ENCODE measurements at regions not wholly inside any gene's neighbourhood (a gene's known extent, or its start where the extent isn't known, plus 50 kb on each side); places are given as distances from the start of the nearest gene placed in this dataset.

DNA sequence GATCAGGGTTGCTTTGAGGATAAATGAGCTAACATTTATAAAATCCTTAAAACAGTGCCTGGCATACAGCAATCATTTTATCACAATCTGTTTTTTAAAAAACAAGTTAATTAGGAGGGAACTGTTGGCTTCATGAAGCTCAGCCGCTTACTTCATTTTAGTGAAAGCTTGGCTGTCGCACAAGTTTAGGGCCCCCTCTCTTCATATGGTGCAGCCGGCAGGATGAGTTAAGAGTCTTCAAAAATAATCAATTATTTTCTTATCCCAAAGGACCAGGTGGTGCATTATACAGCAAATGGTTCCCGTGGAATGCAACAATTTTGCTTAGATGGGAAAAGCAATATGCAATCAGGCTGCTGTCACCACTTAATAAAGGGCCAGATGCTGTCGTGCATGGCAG is 57.4 kb upstream of the PROKR2 start:
- DNase-seq (ENCODE audit: low spot score): no peak
- no peaks in the 10 kb centered on the region for H3K4me1 ChIP-seq (ENCODE audit: control insufficient read depth in 2 of 2, insufficient read depth in 1 of 2, low read depth in 1 of 2, low read length in 2 of 2)
- no peaks in the 10 kb centered on the region for H3K79me1 ChIP-seq (ENCODE audit: low read depth, low read length)
- no peak overlapping the region for H2BK120ac ChIP-seq (ENCODE audit: low read depth, low read length)
- no peak overlapping the region for H3K9ac ChIP-seq (ENCODE audit: low read depth, low read length, poor library complexity)
- H4K91ac ChIP-seq (ENCODE audit: low read depth, low read length, poor library complexity): no peak overlapping the region
- no peak overlapping the region for H2BK5ac ChIP-seq (ENCODE audit: low read length)
- no peaks in the 10 kb centered on the region for H3K36me3 ChIP-seq (replicated peaks in 1 of 2; ENCODE audit: control insufficient read depth in 2 of 2, insufficient read depth in 2 of 2, low read length in 2 of 2)
- H3K4me3 ChIP-seq (ENCODE audit: low read length in 2 of 2): no peak overlapping the region
- H4K8ac ChIP-seq (ENCODE audit: low read depth, low read length): no peak overlapping the region
- no peak overlapping the region for H3K4ac ChIP-seq (ENCODE audit: low read length)
- no CpG with 5 or more reads among the region's 5 CpGs for WGBS, 2 donors (ENCODE audit: extremely low coverage in 2 of 2, insufficient read length in 2 of 2, insufficient replicate concordance in 1 of 2)
- no peak overlapping the region for H2AK5ac ChIP-seq (ENCODE audit: low read depth, low read length)
- peaks cover 0 to 6% (median 0%) of the 10 kb centered on the region in 3 experiments for H3K27me3 ChIP-seq (ENCODE audit: control insufficient read depth in 3 of 3, insufficient read depth in 3 of 3, low read depth in 1 of 3, low read length in 3 of 3)
- no peak overlapping the region for H3K27ac ChIP-seq (replicated peaks; ENCODE audit: low read length)
- no peak overlapping the region for H2BK12ac ChIP-seq (ENCODE audit: low read length)
- H2BK15ac ChIP-seq (ENCODE audit: low read length): no peak overlapping the region
- no peak overlapping the region for H3K23ac ChIP-seq (ENCODE audit: low read depth, low read length, poor library complexity)
- H3K9me3 ChIP-seq (replicated peaks in 1 of 2; ENCODE audit: control insufficient read depth in 2 of 2, insufficient read depth in 1 of 2, low read depth in 1 of 2, low read length in 2 of 2): no peaks in the 10 kb centered on the region
- no peak overlapping the region for H3K18ac ChIP-seq (ENCODE audit: low read length)
- H3K14ac ChIP-seq (ENCODE audit: low read length): no peak overlapping the region
- H3K4me2 ChIP-seq (ENCODE audit: insufficient read depth, low read length, poor library complexity, severe bottlenecking): no peak overlapping the region
- no peak overlapping the region for H2AFZ ChIP-seq (ENCODE audit: low read length)

DNA sequence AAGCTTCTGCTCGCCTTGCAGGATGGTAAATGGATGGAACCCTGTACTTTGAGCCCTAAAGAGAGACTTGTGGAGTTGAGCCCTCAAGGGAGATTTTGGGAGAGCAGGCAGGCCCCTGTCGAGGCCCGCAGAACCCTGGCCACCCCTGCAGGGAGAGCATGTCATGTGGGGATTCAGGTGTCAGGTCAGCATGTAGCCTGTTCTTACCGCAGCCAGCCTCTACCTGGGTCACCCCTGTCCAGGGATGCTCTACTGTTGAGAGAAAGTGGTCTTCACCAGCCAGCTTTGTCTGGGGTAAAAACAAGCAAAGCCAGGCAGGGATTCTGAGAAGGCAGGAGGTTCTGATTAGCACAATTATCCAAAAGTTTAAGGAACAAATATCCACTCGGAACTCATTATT is 55.6 kb upstream of the PROKR2 start:
- no peak overlapping the region for H2BK15ac ChIP-seq (ENCODE audit: low read length)

DNA sequence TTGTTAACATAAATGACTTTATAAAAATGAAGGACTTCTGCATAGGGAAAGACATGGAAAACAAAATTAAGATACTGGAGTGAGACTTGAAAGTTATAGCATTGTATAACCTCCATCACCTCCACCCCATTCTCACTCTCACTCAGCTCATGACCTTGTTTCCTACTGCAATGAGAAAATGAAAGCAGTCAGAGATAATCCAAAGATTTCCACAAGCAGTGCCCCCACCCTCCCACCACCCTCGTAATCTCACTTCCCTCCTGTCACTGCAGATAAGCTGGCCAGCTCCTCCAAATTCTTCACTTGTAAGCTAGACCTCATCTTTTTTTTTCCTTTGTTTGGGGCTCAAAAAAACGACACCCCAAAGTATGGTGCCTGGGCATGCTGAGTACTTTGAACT is 52.9 kb upstream of the PROKR2 start:
- H4K8ac ChIP-seq (ENCODE audit: low read depth, low read length): no peak overlapping the region
- H3K36me3 ChIP-seq (replicated peaks in 1 of 2; ENCODE audit: control insufficient read depth in 2 of 2, insufficient read depth in 2 of 2, low read length in 2 of 2): no peaks in the 10 kb centered on the region
- H3K23ac ChIP-seq (ENCODE audit: low read depth, low read length, poor library complexity): no peak overlapping the region
- H3K27me3 ChIP-seq (ENCODE audit: control insufficient read depth in 3 of 3, insufficient read depth in 3 of 3, low read depth in 1 of 3, low read length in 3 of 3): peaks cover 0 to 6% (median 0%) of the 10 kb centered on the region in 3 experiments
- H2AFZ ChIP-seq (ENCODE audit: low read length): no peak overlapping the region
- no peak overlapping the region for H3K4me2 ChIP-seq (ENCODE audit: insufficient read depth, low read length, poor library complexity, severe bottlenecking)
- H3K9me3 ChIP-seq (replicated peaks in 1 of 2; ENCODE audit: control insufficient read depth in 2 of 2, insufficient read depth in 1 of 2, low read depth in 1 of 2, low read length in 2 of 2): peaks cover 0 to 4% of the 10 kb centered on the region in 2 donors
- no peak overlapping the region for H3K9ac ChIP-seq (ENCODE audit: low read depth, low read length, poor library complexity)
- no peak overlapping the region for H3K14ac ChIP-seq (ENCODE audit: low read length)
- no peak overlapping the region for H3K4me3 ChIP-seq (ENCODE audit: low read length in 2 of 2)
- H2BK120ac ChIP-seq (ENCODE audit: low read depth, low read length): no peak overlapping the region
- H3K79me1 ChIP-seq (ENCODE audit: low read depth, low read length): no peaks in the 10 kb centered on the region
- H3K4ac ChIP-seq (ENCODE audit: low read length): no peak overlapping the region
- no CpG with 5 or more reads among the region's 2 CpGs for whole genome bisulfite sequencing, 2 donors (ENCODE audit: extremely low coverage in 2 of 2, insufficient read length in 2 of 2, insufficient replicate concordance in 1 of 2)
- H3K27ac ChIP-seq (replicated peaks; ENCODE audit: low read length): no peak overlapping the region
- H4K91ac ChIP-seq (ENCODE audit: low read depth, low read length, poor library complexity): no peak overlapping the region
- H2BK12ac ChIP-seq (ENCODE audit: low read length): no peak overlapping the region
- no peak for DNase-seq (ENCODE audit: low spot score)
- H2AK5ac ChIP-seq (ENCODE audit: low read depth, low read length): no peak overlapping the region
- H2BK15ac ChIP-seq (ENCODE audit: low read length): no peak overlapping the region
- H3K18ac ChIP-seq (ENCODE audit: low read length): no peak overlapping the region
- no peak overlapping the region for H2BK5ac ChIP-seq (ENCODE audit: low read length)
- H3K4me1 ChIP-seq (ENCODE audit: control insufficient read depth in 2 of 2, insufficient read depth in 1 of 2, low read depth in 1 of 2, low read length in 2 of 2): no peaks in the 10 kb centered on the region

More for the DNA sequence above, 55.6 kb upstream of the PROKR2 start:
- Histone ChIP-seq H3K4me2 (ENCODE audit: insufficient read depth, low read length, poor library complexity, severe bottlenecking) (no peak overlapping the region), H2AFZ (ENCODE audit: low read length) (no peak overlapping the region), H3K4ac (ENCODE audit: low read length) (no peak overlapping the region), H3K27me3 (ENCODE audit: control insufficient read depth in 3 of 3, insufficient read depth in 3 of 3, low read depth in 1 of 3, low read length in 3 of 3) (peaks cover 0 to 6% (median 0%) of the 10 kb centered on the region in 3 experiments), H4K91ac (ENCODE audit: low read depth, low read length, poor library complexity) (no peak overlapping the region), H2BK5ac (ENCODE audit: low read length) (no peak overlapping the region), H3K79me1 (ENCODE audit: low read depth, low read length) (no peaks in the 10 kb centered on the region), H4K8ac (ENCODE audit: low read depth, low read length) (no peak overlapping the region), H3K14ac (ENCODE audit: low read length) (no peak overlapping the region), H3K18ac (ENCODE audit: low read length) (no peak overlapping the region), H2BK120ac (ENCODE audit: low read depth, low read length) (no peak overlapping the region), H3K23ac (ENCODE audit: low read depth, low read length, poor library complexity) (no peak overlapping the region), H3K27ac (replicated peaks; ENCODE audit: low read length) (no peak overlapping the region), H2AK5ac (ENCODE audit: low read depth, low read length) (no peak overlapping the region), H3K9ac (ENCODE audit: low read depth, low read length, poor library complexity) (no peak overlapping the region), H3K36me3 (replicated peaks in 1 of 2; ENCODE audit: control insufficient read depth in 2 of 2, insufficient read depth in 2 of 2, low read length in 2 of 2) (no peaks in the 10 kb centered on the region), H3K4me3 (ENCODE audit: low read length in 2 of 2) (no peak overlapping the region), H2BK12ac (ENCODE audit: low read length) (no peak overlapping the region), H3K4me1 (ENCODE audit: control insufficient read depth in 2 of 2, insufficient read depth in 1 of 2, low read depth in 1 of 2, low read length in 2 of 2) (no peaks in the 10 kb centered on the region), H3K9me3 (replicated peaks in 1 of 2; ENCODE audit: control insufficient read depth in 2 of 2, insufficient read depth in 1 of 2, low read depth in 1 of 2, low read length in 2 of 2) (no peaks in the 10 kb centered on the region)
- WGBS, 2 donors (ENCODE audit: extremely low coverage in 2 of 2, insufficient read length in 2 of 2, insufficient replicate concordance in 1 of 2): no CpG with 5 or more reads among the region's 5 CpGs
- no peak for DNase-seq (ENCODE audit: low spot score)
